ENCODE measurements at regions not wholly inside any gene's neighbourhood (a gene's known extent, or its start where the extent isn't known, plus 50 kb on each side); places are given as distances from the start of the nearest gene placed in this dataset.

DNA sequence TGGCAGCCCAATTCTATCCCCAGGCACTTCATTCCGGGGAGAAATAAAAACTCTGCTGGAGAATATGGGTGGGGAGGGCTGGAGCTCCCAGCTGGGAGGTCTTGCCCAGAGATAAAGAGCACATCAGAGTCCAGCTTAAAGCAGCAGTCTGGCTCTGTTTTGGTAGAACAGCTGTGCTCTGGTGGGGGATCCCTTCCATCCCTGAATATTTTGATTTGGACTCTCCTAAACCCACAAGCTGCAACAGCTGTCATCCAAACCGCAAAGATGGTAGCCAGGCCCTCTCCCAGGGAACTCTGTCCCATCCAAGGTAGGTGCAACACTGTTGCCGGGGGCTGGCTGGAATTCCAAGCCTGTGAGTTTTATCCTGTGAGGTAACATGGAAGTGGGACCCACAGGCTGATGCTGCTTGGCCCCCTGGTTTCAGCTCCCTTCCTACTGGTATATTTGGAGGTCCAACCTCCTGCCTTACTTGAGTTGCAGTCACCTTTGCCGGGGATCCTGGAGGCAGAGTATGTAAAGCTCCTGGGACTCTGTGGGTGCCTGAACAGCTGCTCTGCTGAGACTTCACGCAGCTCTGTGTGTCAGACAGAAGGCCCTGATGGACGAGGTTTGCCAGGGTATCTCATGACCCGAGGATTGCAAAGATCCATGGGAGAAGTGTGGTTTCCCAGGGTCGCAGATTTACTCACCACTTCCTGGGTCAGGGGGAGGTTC lies 203.5 kb upstream of the ITM2A start:
- POLR2A ChIA-PET = no interaction called here
- TF ChIP-seq FOXA1 (IDR thresholded peaks at IDR 0.05) (no peak), ARNT (IDR thresholded peaks at IDR 0.05) (no peak), NFRKB (IDR thresholded peaks at IDR 0.05) (no peak), SUZ12 (IDR thresholded peaks at IDR 0.05) (no peak), L3MBTL2 (conservative IDR thresholded peaks at IDR 0.05) (no peak), SP1 (IDR thresholded peaks at IDR 0.05) (no peak), LEF1 (IDR thresholded peaks at IDR 0.05; ENCODE audit: borderline replicate concordance) (no peak)
- CTCF ChIA-PET = no interaction called here
- no peak for DNase-seq (ENCODE audit: extremely low spot score)

DNA sequence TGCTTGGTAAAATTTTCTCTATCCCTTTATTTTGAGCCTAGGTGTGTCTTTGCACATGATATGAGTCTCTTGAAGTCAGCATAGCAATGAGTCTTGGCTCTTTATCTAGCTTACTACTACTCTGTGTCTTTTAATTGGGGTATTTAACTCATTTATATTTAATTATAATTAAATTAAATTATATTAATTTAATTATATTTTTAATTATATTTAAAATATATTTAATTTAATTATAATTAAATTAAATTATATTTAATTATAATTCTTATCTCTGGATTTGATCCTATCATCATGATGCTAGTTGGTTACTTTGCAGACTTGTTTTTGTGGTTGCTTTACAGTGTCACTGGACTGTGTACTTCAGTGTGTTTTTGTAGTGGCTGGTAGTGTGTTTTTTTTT lies 201.2 kb upstream of the ITM2A start:
- DNase-seq (ENCODE audit: extremely low spot score) = no peak
- ChIA-PET CTCF (no interaction called here), POLR2A (no interaction called here)
- no peak for TF ChIP-seq FOXM1 (IDR thresholded peaks at IDR 0.05; ENCODE audit: borderline replicate concordance)
- TF ChIP-seq, protein P1, sequence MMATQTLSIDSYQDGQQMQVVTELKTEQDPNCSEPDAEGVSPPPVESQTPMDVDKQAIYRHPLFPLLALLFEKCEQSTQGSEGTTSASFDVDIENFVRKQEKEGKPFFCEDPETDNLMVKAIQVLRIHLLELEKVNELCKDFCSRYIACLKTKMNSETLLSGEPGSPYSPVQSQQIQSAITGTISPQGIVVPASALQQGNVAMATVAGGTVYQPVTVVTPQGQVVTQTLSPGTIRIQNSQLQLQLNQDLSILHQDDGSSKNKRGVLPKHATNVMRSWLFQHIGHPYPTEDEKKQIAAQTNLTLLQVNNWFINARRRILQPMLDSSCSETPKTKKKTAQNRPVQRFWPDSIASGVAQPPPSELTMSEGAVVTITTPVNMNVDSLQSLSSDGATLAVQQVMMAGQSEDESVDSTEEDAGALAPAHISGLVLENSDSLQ (IDR thresholded peaks at IDR 0.05) = no peak
- TF ChIP-seq L3MBTL2 (conservative IDR thresholded peaks at IDR 0.05) = no peak
- TF ChIP-seq SP1 (IDR thresholded peaks at IDR 0.05) = no peak
- TF ChIP-seq SUZ12 (IDR thresholded peaks at IDR 0.05) = no peak
- TF ChIP-seq ELF4 (IDR thresholded peaks at IDR 0.05) = no peak
- TF ChIP-seq ARNT (IDR thresholded peaks at IDR 0.05) = no peak
- TF ChIP-seq ZNF384 (IDR thresholded peaks at IDR 0.05) = no peak
- no peak for TF ChIP-seq LEF1 (IDR thresholded peaks at IDR 0.05; ENCODE audit: borderline replicate concordance)
- no peak for TF ChIP-seq FOXK2 (IDR thresholded peaks at IDR 0.05)
- TF ChIP-seq TARDBP (IDR thresholded peaks at IDR 0.05) = no peak
- no peak for TF ChIP-seq CTBP1 (IDR thresholded peaks at IDR 0.05; ENCODE audit: borderline replicate concordance)
- no peak for TF ChIP-seq NFRKB (IDR thresholded peaks at IDR 0.05)
- no peak for TF ChIP-seq HDGF (IDR thresholded peaks at IDR 0.05; ENCODE audit: borderline replicate concordance)
- no peak for TF ChIP-seq FOXA1 (IDR thresholded peaks at IDR 0.05)
- no peak for TF ChIP-seq BHLHE40 (IDR thresholded peaks at IDR 0.05; ENCODE audit: borderline replicate concordance)

DNA sequence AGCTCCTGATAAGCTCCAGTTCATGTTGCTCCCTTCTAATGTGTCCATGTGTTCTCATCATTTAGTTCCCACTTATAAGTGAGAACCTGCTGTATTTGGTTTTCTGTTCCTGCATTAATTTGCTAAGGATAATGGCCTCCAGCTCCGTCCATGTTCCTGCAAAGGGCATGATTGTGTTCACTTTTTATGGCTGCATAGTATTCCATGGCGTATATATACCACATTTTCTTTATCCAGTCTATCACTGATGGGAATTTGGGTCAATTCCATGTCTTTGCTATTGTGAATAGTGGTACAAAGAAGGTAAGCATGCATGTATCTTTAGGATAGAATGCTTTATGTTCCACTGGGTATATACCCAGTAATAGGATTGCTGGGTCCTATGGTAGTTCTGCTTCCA lies 197.2 kb upstream of the ITM2A start:
- ChIA-PET CTCF (no interaction called here), POLR2A (no interaction called here)
- no peak for DNase-seq (ENCODE audit: extremely low spot score)
- TF ChIP-seq FOXA1 (IDR thresholded peaks at IDR 0.05) = no peak
- no peak for TF ChIP-seq LEF1 (IDR thresholded peaks at IDR 0.05; ENCODE audit: borderline replicate concordance)
- TF ChIP-seq TARDBP (IDR thresholded peaks at IDR 0.05) = no peak
- TF ChIP-seq ARNT (IDR thresholded peaks at IDR 0.05) = no peak
- TF ChIP-seq SUZ12 (IDR thresholded peaks at IDR 0.05) = no peak
- TF ChIP-seq ELF4 (IDR thresholded peaks at IDR 0.05) = no peak
- no peak for TF ChIP-seq NFRKB (IDR thresholded peaks at IDR 0.05)
- no peak for TF ChIP-seq HDGF (IDR thresholded peaks at IDR 0.05; ENCODE audit: borderline replicate concordance)
- no peak for TF ChIP-seq SP1 (IDR thresholded peaks at IDR 0.05)
- no peak for TF ChIP-seq FOXM1 (IDR thresholded peaks at IDR 0.05; ENCODE audit: borderline replicate concordance)
- no peak for TF ChIP-seq L3MBTL2 (conservative IDR thresholded peaks at IDR 0.05)

GRCh38 chrX:79559290-79559689 lies 192.2 kb upstream of the ITM2A start:
- TF ChIP-seq FOXK2 (IDR thresholded peaks at IDR 0.05) (no peak), TARDBP (IDR thresholded peaks at IDR 0.05) (no peak), SUZ12 (IDR thresholded peaks at IDR 0.05) (no peak), SP1 (IDR thresholded peaks at IDR 0.05) (no peak)
- DNase-seq (ENCODE audit: extremely low spot score) = no peak
- CTCF ChIA-PET = no interaction called here
- POLR2A ChIA-PET = no interaction called here

- CTCF ChIA-PET = no interaction called here
- POLR2A ChIA-PET = no interaction called here
- TF ChIP-seq SP1 (IDR thresholded peaks at IDR 0.05) (no peak), ELF4 (IDR thresholded peaks at IDR 0.05) (no peak), FOXM1 (IDR thresholded peaks at IDR 0.05; ENCODE audit: borderline replicate concordance) (no peak), BHLHE40 (IDR thresholded peaks at IDR 0.05; ENCODE audit: borderline replicate concordance) (no peak), SUZ12 (IDR thresholded peaks at IDR 0.05) (no peak), HDGF (IDR thresholded peaks at IDR 0.05; ENCODE audit: borderline replicate concordance) (no peak), FOXA1 (IDR thresholded peaks at IDR 0.05) (no peak), TARDBP (IDR thresholded peaks at IDR 0.05) (no peak), LEF1 (IDR thresholded peaks at IDR 0.05; ENCODE audit: borderline replicate concordance) (no peak), CTBP1 (IDR thresholded peaks at IDR 0.05; ENCODE audit: borderline replicate concordance) (no peak), FOXK2 (IDR thresholded peaks at IDR 0.05) (no peak), ARNT (IDR thresholded peaks at IDR 0.05) (no peak), L3MBTL2 (conservative IDR thresholded peaks at IDR 0.05) (no peak), NFRKB (IDR thresholded peaks at IDR 0.05) (no peak), ZNF384 (IDR thresholded peaks at IDR 0.05) (no peak)
- TF ChIP-seq, protein P1 (IDR thresholded peaks at IDR 0.05) = no peak
- no peak for DNase-seq (ENCODE audit: extremely low spot score)
Measured at GRCh38 chrX:79557212-79557611, 190.1 kb upstream of the ITM2A start.

GRCh38 chrX:79556800-79557199 lies 189.7 kb upstream of the ITM2A start:
- POLR2A ChIA-PET = no interaction called here

More at GRCh38 chrX:79556800-79557199, 189.7 kb upstream of the ITM2A start:
- CTCF ChIA-PET = no interaction called here
- DNase-seq (ENCODE audit: extremely low spot score) = no peak
- no peak for TF ChIP-seq BHLHE40 (IDR thresholded peaks at IDR 0.05; ENCODE audit: borderline replicate concordance)
- TF ChIP-seq NFRKB (IDR thresholded peaks at IDR 0.05) = no peak
- no peak for TF ChIP-seq ARNT (IDR thresholded peaks at IDR 0.05)
- TF ChIP-seq SP1 (IDR thresholded peaks at IDR 0.05) = no peak
- no peak for TF ChIP-seq L3MBTL2 (conservative IDR thresholded peaks at IDR 0.05)
- TF ChIP-seq, protein P1 (IDR thresholded peaks at IDR 0.05) = no peak
- TF ChIP-seq ZNF384 (IDR thresholded peaks at IDR 0.05) = no peak
- no peak for TF ChIP-seq LEF1 (IDR thresholded peaks at IDR 0.05; ENCODE audit: borderline replicate concordance)
- no peak for TF ChIP-seq CTBP1 (IDR thresholded peaks at IDR 0.05; ENCODE audit: borderline replicate concordance)
- TF ChIP-seq HDGF (IDR thresholded peaks at IDR 0.05; ENCODE audit: borderline replicate concordance) = no peak
- no peak for TF ChIP-seq ELF4 (IDR thresholded peaks at IDR 0.05)
- TF ChIP-seq FOXA1 (IDR thresholded peaks at IDR 0.05) = no peak
- no peak for TF ChIP-seq FOXM1 (IDR thresholded peaks at IDR 0.05; ENCODE audit: borderline replicate concordance)
- no peak for TF ChIP-seq FOXK2 (IDR thresholded peaks at IDR 0.05)
- no peak for TF ChIP-seq SUZ12 (IDR thresholded peaks at IDR 0.05)
- no peak for TF ChIP-seq TARDBP (IDR thresholded peaks at IDR 0.05)

All from HEK293T (cell line).